SK-MEL-5 (cell line): ENCODE measurements at regions not wholly inside any gene's neighbourhood (a gene's known extent, or its start where the extent isn't known, plus 50 kb on each side); places are given as distances from the start of the nearest gene placed in this dataset.

Experiments
- DNase-seq: peaks from one replicate; pipeline ENCODE4 v3.0.0-alpha.2; 2016; ENCODE audit warnings: low read depth, low spot score
- in situ Hi-C: cut with HindIII; loops from 2 replicates; pipeline ENCODE4 v1.10.0; 2016; ENCODE audit warnings: low sequenced_read_pairs, high pct_unique_total_duplicates, low pct_unique_long_range_greater_than_20kb

DNA sequence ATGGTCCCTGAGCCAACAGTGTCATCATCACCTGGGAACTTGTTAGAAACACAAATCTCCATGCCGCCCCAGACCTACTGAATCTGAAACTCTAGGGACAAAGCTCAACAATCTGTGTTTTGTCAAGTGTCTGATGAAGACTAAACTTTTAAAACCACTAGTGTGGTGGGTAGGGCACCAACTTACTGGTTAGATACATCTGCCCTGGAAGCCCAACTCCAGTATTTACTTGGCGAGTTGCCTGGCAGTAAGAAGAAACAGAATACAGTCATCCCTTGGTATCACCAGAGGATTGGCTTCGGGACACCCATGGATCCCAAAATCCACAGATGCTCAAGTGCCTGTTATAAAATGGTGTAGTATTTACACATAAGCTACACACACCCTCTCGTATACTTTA, 367.9 kb upstream of the DUSP10 start:
- in situ Hi-C loops: no loop called here
- no peak for DNase-seq

DNA sequence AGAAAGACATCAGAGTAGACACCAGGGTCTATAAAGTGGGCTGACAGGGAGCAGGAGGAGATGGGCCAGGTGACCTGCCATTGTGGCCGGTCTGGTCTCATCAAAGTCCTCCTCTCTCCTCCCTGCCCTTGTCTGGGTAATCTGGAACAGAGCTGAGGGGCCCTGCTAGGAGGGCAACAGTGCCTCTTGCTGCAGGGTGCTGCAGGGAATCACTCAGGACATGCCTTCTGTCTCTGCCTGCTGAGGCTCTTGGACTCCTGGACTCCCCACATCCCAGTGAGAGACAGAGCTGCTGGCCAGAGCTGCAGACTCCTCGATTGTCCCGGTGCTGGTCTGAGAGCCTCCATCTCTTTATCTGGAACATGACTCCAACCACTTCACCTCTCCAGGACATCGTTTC, 366.1 kb upstream of the DUSP10 start:
- in situ Hi-C loops: no loop called here

DNA sequence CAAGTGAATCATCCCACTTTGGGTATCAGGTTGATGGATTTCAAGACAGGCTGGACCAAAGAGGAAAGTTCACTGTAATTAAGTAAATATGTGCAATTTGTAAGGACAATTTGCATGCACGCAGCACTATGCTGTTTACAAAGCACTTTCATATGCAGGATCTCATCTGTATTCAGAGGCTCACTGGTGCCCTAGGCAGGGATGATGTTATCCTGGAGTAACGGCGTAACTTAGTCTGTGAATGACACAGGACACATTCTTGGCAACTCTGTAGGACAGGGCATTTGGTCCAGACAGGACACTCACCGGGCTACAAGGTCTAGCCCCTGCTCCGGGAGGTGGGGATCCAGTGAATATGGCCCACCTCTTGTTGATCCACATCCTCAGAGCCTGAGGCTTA, 365.4 kb upstream of the DUSP10 start:
- no peak for DNase-seq
- in situ Hi-C loops: no loop called here

More for the DNA sequence above, 366.1 kb upstream of the DUSP10 start:
- DNase-seq: no peak

DNA sequence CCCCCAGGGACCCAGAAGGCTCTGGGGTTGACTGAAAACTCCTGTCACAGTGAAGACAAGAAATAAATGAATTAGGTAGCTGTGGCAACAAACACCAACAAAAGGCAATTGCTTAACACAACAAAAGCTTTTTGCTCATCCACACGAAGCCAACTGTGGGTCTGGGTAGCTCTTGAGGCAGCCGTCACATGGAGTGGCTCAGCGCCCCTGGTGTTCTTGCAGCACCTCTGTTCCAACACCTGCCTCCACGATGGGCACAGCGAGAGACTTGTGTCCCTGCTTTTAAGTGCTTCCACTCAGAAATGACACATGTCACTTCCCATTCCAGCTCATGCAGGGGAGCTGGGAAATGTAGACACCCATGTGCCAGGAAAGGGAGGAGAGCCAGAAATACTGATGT, 364.5 kb upstream of the DUSP10 start:
- in situ Hi-C loops: no loop called here
- no peak for DNase-seq

DNA sequence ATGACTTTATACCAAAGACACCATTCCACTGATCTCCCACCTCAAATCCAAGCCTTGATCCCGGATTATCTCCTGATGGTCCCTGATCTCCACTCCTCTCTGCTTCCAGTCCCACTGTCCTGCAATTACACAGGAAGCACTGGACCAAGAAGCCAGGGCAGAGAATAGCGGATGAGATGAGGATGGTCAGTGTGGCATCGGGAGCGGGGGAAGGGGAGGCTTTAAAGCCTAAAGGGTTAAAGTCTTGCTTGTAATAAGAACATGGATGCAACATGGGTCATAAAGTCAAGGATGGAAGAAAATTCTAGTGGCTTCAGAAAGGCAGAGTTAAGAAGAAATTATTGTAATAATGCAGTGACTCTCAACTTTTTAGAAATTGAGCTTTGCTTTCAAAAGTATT, 364.0 kb upstream of the DUSP10 start:
- DNase-seq: no peak
- in situ Hi-C loops: no loop called here

DNA sequence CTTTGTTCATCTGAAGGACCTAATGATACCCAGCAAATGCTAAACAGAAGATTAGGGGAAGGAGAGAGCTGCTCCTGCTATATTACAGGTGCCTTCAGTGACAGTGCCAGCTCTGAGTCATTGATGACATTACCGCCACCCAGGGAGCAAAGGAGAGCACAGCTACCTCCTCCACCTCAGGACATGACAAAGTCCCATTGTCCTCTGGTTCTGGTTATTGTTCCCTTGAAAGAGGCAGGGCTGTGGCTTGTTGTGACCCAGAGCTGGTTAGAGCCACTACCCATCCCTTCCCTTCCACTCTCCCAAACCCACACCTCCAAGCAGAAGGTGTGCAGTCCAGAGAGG, 363.5 kb upstream of the DUSP10 start:
- DNase-seq: no peak
- in situ Hi-C loops: no loop called here

DNA sequence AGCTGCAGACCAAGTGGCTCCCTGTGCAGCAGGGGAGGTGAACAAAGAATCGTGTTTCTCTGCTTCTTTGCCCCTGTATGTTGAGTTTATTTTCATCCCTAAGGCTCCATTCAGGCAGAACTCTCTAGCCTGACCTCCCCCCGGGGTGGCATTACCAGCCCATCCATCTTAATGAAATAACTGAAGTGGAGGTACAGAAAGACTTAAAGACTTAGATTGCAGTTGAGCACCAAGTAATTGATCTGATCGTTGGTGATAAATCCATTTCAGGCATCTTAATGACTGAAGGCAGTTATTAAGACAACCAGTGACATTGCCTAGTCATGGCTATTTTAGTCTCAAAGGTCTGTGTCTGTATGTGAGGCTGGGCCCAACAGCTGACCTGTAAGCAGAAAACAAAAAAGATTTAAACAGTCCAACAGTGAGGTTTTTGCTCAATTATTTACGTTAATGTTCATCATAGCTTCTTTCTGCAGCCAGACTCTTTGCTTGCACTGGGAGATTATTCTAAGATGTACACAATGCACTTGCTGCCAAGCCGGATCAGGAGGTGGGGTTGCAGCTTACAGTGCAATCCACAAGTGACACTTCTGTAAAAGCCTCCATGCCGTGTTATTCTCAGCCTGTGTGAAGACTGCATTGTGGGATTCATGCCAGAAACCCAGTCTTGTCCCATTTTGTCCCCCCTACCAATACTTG, 363.0 kb upstream of the DUSP10 start:
- in situ Hi-C loops: no loop called here
- DNase-seq: no peak

DNA sequence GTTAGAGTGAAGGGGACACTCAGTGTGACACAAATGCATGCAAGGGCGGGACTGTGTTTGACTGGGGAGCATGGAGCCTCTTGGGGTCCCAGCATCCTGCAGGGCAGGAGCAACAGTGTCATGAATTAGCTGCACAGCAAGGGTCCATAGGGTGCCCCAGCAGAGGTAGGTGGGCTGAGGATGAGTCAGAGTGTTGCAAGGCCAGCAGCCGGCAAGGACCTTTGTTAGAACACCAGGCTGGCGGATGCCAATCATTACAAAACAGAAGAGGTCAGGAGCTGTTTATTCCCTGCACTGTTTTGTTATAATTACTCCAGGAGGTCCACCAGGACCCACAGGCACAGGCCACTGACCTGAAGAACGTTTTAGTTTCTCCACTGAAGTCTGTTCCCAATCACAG, 362.2 kb upstream of the DUSP10 start:
- in situ Hi-C loops: no loop called here
- no peak for DNase-seq

DNA sequence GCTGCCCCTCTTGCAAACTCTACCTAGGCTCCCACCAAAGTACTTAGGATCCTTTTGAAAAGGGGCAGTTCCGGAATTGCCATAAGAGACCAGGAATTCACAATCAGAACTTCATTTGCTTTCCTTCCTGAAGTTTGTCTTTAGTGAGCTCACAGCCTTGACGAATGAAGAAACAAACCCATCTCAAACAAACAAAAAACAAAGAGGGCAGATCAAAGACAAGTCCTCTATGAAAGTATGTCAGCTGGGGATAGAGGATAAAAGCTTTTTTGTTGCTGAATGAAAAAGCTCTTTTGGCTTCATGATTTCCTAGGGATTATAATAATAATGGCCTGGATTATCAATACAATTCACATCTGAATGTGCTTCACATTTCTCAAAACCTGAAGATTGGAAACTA, 357.9 kb upstream of the DUSP10 start:
- in situ Hi-C loops: no loop called here
- peak; percentile 46 for DNase-seq

DNA sequence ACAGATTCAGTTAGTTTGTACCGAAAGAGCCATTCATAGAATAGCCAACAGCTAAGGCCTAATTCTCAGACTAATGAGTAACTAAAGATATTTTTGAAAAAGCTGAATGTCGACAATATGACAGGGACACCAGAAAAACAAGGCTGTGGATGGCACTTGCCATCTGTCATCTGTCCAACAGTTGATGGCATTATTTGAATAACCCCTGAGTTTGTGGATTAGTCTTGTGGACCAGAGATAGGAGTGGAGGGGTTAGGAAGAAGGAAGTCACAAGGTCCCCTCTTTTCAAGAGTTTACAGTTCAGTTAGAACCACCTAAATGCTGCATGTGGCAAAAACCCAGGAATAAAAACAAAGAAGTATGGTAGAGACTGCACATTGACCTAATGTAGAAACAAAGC, 356.5 kb upstream of the DUSP10 start:
- no peak for DNase-seq
- in situ Hi-C loops: no loop called here

DNA sequence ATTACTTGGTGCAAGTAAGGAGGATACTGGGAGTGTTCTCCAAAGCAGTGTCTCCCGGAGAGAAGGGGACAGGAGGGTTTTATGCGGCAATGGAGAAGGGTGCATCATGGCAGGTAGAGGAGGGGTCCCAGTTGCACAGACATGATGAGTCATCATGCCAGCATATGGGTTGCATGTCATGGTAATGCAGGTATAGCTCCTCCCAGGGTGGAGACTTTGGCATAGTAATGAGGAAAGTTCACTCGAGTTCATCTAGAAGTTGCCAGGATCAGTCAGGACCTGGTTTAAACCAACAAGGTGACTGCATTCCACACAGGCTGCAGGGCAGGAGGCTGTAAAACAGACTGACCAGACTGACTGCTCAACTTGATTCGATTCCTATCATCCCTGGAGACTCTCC, 355.7 kb upstream of the DUSP10 start:
- in situ Hi-C loops: no loop called here
- DNase-seq: no peak

DNA sequence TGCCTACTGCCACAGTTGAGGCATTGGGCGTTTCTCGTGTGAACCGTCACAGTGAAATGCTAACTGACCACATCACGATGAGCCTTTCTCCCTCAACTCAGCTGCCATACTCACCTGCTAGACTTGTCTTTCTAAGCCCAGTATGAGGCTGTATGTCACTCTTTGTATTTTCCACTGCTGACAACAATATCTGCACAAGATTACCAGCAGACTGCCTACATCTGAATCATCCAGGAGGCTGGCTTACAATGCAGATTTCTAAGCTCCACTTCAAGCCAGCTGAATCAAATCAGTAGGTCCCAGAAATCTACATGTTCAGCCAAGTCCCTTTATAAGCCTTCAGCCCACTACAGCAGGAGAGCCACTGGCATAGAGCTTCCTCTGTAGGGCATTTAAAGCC, 355.0 kb upstream of the DUSP10 start:
- no peak for DNase-seq
- in situ Hi-C loops: no loop called here

DNA sequence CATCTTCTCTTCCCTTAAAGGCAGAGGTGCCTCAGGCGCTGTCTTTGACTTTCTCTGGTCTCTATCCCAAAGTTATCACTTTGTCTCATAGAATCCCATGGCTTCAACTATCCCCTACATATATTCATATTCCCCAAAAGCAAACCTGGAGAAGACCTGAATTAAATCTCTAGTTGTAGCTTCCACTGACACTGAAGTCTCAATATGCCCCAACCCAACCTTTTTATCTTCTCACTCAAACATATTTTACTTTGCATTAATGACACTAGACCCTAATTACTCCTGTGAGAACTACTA, 354.5 kb upstream of the DUSP10 start:
- no peak for DNase-seq
- in situ Hi-C loops: no loop called here

DNA sequence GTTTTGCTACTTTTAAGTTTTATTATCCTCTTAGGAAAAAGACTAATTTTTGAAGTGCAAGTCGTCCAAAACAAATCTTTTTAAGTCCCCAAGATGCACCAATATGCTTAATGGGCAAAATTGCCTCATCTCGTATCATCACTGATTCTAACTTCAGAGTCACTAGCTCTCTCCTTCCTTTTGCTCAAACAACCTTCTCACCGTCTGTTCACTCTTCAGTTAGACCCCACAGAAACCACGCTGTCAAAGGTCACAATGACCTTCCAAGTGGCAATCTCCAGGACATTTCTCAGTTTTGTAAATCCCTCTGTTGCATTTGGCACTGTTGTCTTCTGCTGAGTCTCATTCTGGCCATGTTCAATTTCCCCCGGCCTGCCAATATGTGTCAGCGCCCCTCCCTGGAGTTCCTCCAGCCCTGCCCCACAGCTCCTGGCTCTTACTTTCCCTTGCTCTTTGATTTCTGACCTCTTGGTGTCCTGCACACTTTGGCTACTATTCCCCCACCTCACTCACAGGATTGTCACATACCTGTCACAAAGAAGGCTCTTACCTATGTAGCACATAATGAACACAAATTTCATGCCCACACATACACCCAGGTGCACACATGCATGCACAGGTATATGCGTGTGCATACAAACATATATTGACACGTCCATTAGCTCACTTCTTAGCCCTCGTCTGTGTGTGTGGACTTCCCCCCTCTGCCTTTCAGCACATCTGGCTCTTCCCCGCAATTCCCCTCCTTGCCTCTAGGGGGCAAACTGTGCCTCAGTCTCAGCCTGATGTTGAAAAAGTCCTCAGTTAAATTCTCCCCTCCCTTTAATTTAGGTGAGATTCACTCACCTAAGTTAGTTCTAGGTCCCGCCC, 354.0 kb upstream of the DUSP10 start:
- in situ Hi-C loops: no loop called here
- DNase-seq: peak; percentile 63

DNA sequence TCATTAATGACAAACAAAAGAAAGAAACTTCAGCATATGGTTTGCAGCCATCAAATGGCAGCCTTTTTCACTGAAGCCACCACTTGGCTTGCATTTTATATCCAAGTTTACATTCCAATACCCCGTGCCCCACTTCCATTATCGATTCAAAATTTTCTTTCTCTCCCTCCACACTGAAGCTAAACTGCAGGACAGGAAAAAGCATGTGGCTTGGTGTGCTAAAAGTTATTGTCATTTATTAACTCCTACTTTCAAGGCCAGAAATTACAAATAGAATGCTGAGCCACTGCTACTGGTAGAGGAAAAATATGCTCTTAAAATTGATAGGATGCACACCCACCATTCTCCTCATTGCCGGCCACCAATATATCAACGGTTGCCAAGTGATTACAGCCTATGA, 351.6 kb upstream of the DUSP10 start:
- DNase-seq: no peak

DNA sequence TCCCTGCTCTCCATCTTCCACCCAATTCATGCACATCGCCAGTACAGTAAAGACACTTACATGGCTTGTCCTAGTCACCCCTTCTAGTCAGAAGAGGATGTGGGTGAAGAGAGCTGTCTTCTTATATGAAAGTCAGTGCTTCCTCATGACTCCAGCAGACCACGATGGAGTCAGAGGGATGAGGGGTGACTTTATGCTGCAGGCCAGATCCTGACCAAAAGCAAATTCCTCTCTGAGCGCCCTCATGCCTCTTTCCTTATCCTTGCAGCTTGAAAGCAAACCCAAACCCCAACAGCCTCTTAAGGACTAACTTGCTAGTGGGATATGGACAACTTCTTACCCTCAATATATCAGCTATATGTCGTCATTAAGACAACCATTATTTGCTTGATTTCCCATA, 348.2 kb upstream of the DUSP10 start:
- DNase-seq: peak; percentile 60
- in situ Hi-C loops: no loop called here

More for the DNA sequence above, 351.6 kb upstream of the DUSP10 start:
- in situ Hi-C loops: no loop called here

DNA sequence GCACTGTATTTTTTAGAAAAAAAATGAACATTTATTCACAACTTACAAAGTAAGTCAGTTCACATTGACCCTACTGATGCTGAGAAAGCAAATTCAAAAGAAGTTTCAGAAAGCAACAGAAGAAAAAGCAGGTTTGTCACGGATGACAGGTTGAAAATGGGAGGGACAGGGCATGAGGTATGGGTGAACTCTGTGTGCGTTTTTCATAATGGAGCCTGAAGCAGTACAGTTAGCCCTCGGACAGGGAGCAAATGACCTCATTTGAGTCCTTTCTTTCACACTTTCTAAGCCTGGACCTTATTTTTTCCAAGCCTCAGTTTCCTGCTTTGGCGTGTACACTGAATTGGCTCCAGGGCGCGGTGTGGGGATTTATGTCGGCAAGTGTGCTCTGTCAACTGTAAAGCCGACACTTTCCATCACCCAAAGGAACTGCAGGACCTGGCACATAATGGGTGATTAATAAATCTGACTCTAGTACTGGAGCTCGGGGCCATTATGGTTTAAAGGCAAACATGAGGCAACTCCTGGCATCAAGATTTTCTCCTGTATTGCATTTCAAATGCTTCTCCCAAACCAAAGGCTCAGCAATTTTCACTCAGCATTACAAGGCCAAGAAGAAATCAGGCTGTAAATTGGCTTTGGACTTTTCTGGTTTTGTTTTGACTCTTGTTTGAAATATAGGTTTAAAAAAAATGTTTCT, 345.5 kb upstream of the DUSP10 start:
- in situ Hi-C loops: no loop called here
- no peak for DNase-seq

DNA sequence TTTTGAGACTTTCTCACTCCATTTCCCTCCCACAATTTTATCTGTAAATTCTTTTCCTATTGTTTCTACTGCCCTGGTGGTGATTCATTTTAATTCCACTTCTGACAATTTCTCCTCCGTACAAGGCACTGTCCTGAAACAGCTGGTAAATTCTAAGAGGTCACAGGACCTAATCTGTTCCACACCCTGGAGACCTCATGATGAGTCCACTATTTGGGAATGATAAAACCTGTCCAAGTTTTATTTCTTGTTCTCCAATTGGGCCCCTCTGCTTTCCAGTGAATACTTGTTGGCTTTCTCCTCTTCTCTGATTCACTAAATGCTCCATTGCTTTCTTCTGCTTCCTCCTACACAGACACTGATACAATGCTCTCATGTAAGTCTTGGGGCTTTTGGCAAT, 343.1 kb upstream of the DUSP10 start:
- in situ Hi-C loops: no loop called here
- DNase-seq: no peak

DNA sequence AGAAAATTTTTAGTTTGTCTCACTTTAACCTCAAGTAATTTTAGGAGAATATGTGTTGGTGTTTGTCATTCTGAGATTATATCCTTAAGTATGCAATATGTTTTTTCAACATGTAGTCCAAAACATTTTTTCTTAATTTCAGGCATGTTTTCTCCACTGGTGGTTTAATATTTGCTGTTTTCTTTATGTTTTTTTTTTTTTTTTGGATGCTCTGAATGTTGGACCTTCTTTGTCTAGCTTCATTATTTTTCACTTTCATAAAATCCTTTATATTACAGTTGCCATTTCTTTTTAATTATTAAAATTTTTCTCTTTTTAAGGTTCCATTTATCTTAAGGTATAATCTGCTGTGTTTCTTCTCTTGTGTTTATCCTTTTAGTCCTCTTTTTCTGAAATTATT, 342.2 kb upstream of the DUSP10 start:
- no peak for DNase-seq
- in situ Hi-C loops: no loop called here
